GM18499 (cell line): ENCODE measurements at regions not wholly inside any gene's neighbourhood (a gene's known extent, or its start where the extent isn't known, plus 50 kb on each side); places are given as distances from the start of the nearest gene placed in this dataset.
"Not testable (repeated sequence)": the region's sequence is repeated elsewhere in the genome, so short reads cannot be mapped to it uniquely, and the experiment has no call there.

Experiments
- ATAC-seq: cut with Tn5 transposase; IDR thresholded peaks from one replicate; pipeline ENCODE4 v1.9.1; 2021; ENCODE audit warnings: moderate number of reproducible peaks; ENCODE audit not compliant: insufficient read depth, unreplicated experiment

GRCh38 chr6:141890661-141891060 is 242.1 kb upstream of the GJE1 start:
- ATAC-seq = no peak

GRCh38 chr6:141884850-141885249 is 247.9 kb upstream of the GJE1 start:
- no peak for ATAC-seq

GRCh38 chr6:141878686-141879085 is 254.0 kb upstream of the GJE1 start:
- ATAC-seq = no peak

- ATAC-seq = no peak
Measured at GRCh38 chr6:141877275-141877983, 255.3 kb upstream of the GJE1 start.

GRCh38 chr6:141874930-141875602 is 257.7 kb upstream of the GJE1 start:
- ATAC-seq = no peak

- not testable (repeated sequence) for ATAC-seq
Measured at GRCh38 chr6:141869509-141869908, 263.2 kb upstream of the GJE1 start.

GRCh38 chr6:141867767-141868166 is 265.0 kb upstream of the GJE1 start:
- no peak for ATAC-seq

GRCh38 chr6:141866731-141867497 is 265.8 kb upstream of the GJE1 start:
- ATAC-seq = no peak

- no peak for ATAC-seq
Measured at GRCh38 chr6:141851063-141851462, 281.7 kb upstream of the GJE1 start.

- ATAC-seq = no peak
Measured at GRCh38 chr6:141848029-141848890, 284.5 kb upstream of the GJE1 start.

GRCh38 chr6:141846639-141847038 is 286.1 kb upstream of the GJE1 start:
- ATAC-seq = no peak

- ATAC-seq = no peak
Measured at GRCh38 chr6:141843178-141843834, 289.4 kb upstream of the GJE1 start.

- ATAC-seq = no peak
Measured at GRCh38 chr6:141833001-141833655, 299.6 kb upstream of the GJE1 start.

GRCh38 chr6:141830530-141830929 is 302.2 kb upstream of the GJE1 start:
- no peak for ATAC-seq

- ATAC-seq = no peak
Measured at GRCh38 chr6:141829566-141830360, 303.0 kb upstream of the GJE1 start.

- ATAC-seq = no peak
Measured at GRCh38 chr6:141824350-141824749, 308.4 kb upstream of the GJE1 start.

GRCh38 chr6:141815039-141815438 is 317.7 kb upstream of the GJE1 start:
- ATAC-seq = not testable (repeated sequence)

GRCh38 chr6:141809901-141810300 is 322.8 kb upstream of the GJE1 start:
- no peak for ATAC-seq

- no peak for ATAC-seq
Measured at GRCh38 chr6:141808662-141809061, 324.1 kb upstream of the GJE1 start.
